ENCODE measurements at regions not wholly inside any gene's neighbourhood (a gene's known extent, or its start where the extent isn't known, plus 50 kb on each side); places are given as distances from the start of the nearest gene placed in this dataset.

DNA sequence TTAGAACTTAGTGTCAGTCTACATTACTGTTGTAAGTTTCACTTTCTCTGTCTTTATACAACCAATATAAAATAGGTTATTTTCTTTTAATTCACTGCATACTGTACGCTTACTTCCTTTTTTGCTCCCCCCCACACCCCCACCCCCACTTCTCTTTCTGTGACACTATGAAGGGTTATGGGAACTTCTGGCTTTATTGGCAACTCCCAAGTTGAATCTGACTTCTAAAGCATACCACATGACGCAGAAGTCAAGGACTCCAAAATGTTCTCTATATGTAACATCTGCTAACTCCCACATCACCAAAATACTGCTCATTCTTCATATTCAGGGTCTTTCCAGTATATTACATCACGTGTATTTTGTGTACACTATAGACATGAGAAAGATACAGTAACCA is 81.2 kb upstream of the ATXN7L3B start:
- intact Hi-C loops (cut with micrococcal nuclease; ENCODE audit: unreplicated experiment): no loop called here
- Histone ChIP-seq H3K27ac (ENCODE audit: low read depth, low read length, poor library complexity, severe bottlenecking) (no peak overlapping the region), H3K9me3 (ENCODE audit: low read depth, low read length, poor library complexity, severe bottlenecking) (no peaks in the 10 kb centered on the region), H3K27me3 (replicated peaks; ENCODE audit: insufficient read depth, low read depth, low read length, poor library complexity) (no peaks in the 10 kb centered on the region), H3K36me3 (ENCODE audit: insufficient read depth, low read length, poor library complexity, severe bottlenecking) (no peaks in the 10 kb centered on the region), H3K4me3 (ENCODE audit: low read depth, low read length, poor library complexity, severe bottlenecking) (no peak overlapping the region), H3K4me1 (ENCODE audit: insufficient read depth, low read length, poor library complexity, severe bottlenecking) (no peaks in the 10 kb centered on the region)
- no peak for TF ChIP-seq EZH2 (IDR thresholded peaks at IDR 0.05; ENCODE audit: borderline replicate concordance, low read depth, low read length, poor library complexity, severe bottlenecking)
- TF ChIP-seq, protein P1, sequence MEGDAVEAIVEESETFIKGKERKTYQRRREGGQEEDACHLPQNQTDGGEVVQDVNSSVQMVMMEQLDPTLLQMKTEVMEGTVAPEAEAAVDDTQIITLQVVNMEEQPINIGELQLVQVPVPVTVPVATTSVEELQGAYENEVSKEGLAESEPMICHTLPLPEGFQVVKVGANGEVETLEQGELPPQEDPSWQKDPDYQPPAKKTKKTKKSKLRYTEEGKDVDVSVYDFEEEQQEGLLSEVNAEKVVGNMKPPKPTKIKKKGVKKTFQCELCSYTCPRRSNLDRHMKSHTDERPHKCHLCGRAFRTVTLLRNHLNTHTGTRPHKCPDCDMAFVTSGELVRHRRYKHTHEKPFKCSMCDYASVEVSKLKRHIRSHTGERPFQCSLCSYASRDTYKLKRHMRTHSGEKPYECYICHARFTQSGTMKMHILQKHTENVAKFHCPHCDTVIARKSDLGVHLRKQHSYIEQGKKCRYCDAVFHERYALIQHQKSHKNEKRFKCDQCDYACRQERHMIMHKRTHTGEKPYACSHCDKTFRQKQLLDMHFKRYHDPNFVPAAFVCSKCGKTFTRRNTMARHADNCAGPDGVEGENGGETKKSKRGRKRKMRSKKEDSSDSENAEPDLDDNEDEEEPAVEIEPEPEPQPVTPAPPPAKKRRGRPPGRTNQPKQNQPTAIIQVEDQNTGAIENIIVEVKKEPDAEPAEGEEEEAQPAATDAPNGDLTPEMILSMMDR (conservative IDR thresholded peaks at IDR 0.05; ENCODE audit: low read depth, low read length): no peak
- CTCF ChIA-PET: no interaction called here
- no TSS peak for BruUV-seq (replicated peaks)
- POLR2A ChIA-PET (ENCODE audit: low non-redundant PET): no interaction called here
- no peak for DNase-seq (ENCODE audit: low spot score)

DNA sequence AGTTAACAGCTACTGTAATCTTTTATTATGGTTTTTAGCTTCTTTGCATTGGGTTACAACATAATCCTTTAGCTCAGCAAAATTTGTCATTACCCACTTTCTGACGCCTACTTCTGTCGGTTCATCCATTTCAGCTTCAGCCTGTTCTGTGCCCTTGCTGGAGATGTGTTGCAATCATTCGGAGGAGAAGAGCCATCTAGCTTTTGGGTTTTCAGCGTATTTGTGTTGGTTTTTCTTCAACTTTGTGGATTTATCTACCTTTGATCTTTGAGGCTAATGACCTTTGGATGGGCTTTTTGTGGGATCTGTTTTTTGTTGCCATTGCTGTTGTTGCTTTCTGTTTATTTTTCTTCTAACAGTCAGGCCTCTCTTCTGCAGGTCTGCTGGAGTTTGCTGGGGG is 69.2 kb upstream of the ATXN7L3B start:
- BruUV-seq (replicated peaks): no TSS peak
- no peak for DNase-seq (ENCODE audit: low spot score)
- intact Hi-C loops (cut with micrococcal nuclease; ENCODE audit: unreplicated experiment): no loop called here
- Histone ChIP-seq H3K27me3 (replicated peaks; ENCODE audit: insufficient read depth, low read depth, low read length, poor library complexity) (no peaks in the 10 kb centered on the region), H3K9me3 (ENCODE audit: low read depth, low read length, poor library complexity, severe bottlenecking) (no peaks in the 10 kb centered on the region), H3K36me3 (ENCODE audit: insufficient read depth, low read length, poor library complexity, severe bottlenecking) (no peaks in the 10 kb centered on the region), H3K4me3 (ENCODE audit: low read depth, low read length, poor library complexity, severe bottlenecking) (no peak overlapping the region), H3K4me1 (ENCODE audit: insufficient read depth, low read length, poor library complexity, severe bottlenecking) (no peaks in the 10 kb centered on the region), H3K27ac (ENCODE audit: low read depth, low read length, poor library complexity, severe bottlenecking) (no peak overlapping the region)
- ChIA-PET CTCF (no interaction called here), POLR2A (ENCODE audit: low non-redundant PET) (no interaction called here)
- no peak for TF ChIP-seq EZH2 (IDR thresholded peaks at IDR 0.05; ENCODE audit: borderline replicate concordance, low read depth, low read length, poor library complexity, severe bottlenecking)
- TF ChIP-seq, protein P1 (conservative IDR thresholded peaks at IDR 0.05; ENCODE audit: low read depth, low read length): no peak

DNA sequence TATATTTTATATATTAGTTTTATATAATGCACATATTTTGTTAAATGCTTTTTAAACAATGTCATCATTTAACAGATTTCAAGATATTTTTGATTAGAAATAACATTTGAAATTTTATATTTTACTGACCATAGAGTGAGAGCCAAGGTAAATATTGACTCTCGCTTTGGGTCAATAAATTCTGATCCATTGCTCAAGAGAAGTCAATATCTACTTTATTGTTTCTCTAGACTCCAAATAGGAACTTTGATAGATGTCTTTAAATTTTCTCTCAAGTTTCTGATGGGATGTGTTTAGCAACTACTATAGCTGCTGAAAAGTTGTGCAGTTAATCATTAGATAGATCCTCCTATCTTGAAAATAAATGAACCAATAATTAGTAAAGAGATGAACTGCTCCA is 61.4 kb upstream of the ATXN7L3B start:
- Histone ChIP-seq H3K27ac (ENCODE audit: low read depth, low read length, poor library complexity, severe bottlenecking) (no peak overlapping the region), H3K4me1 (ENCODE audit: insufficient read depth, low read length, poor library complexity, severe bottlenecking) (no peaks in the 10 kb centered on the region), H3K9me3 (ENCODE audit: low read depth, low read length, poor library complexity, severe bottlenecking) (no peaks in the 10 kb centered on the region), H3K36me3 (ENCODE audit: insufficient read depth, low read length, poor library complexity, severe bottlenecking) (no peaks in the 10 kb centered on the region), H3K27me3 (replicated peaks; ENCODE audit: insufficient read depth, low read depth, low read length, poor library complexity) (no peaks in the 10 kb centered on the region), H3K4me3 (ENCODE audit: low read depth, low read length, poor library complexity, severe bottlenecking) (no peak overlapping the region)
- ChIA-PET CTCF (no interaction called here), POLR2A (ENCODE audit: low non-redundant PET) (no interaction called here)
- intact Hi-C loops (cut with micrococcal nuclease; ENCODE audit: unreplicated experiment): no loop called here
- BruUV-seq (replicated peaks): no TSS peak
- no peak for DNase-seq (ENCODE audit: low spot score)
- TF ChIP-seq, protein P1 (conservative IDR thresholded peaks at IDR 0.05; ENCODE audit: low read depth, low read length): no peak
- no peak for TF ChIP-seq EZH2 (IDR thresholded peaks at IDR 0.05; ENCODE audit: borderline replicate concordance, low read depth, low read length, poor library complexity, severe bottlenecking)

Data from A673 (cell line).